ENCODE measurements at regions not wholly inside any gene's neighbourhood (a gene's known extent, or its start where the extent isn't known, plus 50 kb on each side); places are given as distances from the start of the nearest gene placed in this dataset.

DNA sequence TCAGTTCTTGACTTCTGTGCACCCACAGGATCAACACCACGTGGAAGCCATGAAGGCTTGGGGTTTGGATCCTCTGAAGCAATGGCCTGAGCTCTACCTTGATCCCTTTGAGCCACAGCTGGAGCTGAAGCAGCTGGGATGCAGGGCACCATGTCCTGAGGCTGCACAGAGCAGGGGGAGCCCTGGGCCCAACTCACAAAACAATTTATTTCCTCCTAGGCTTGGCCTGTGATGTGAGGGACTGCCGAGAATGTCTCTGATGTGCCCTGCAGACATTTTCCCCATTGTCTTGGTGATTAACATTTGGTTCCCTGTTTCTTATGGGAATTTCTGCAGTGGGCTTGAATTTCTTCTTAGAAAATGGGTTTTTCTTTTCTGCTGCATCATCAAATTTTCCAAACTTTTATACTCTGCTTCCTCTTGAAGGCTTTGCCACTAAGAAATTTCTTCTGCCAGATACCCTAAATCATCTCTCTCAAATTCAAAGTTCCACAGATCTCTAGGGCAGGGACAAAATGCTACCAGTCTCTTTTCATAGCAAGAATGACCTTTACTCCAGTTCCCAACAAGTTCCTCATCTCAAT, 288.2 kb downstream of the CCDC59 start (continued):
- TF ChIP-seq, protein P1, sequence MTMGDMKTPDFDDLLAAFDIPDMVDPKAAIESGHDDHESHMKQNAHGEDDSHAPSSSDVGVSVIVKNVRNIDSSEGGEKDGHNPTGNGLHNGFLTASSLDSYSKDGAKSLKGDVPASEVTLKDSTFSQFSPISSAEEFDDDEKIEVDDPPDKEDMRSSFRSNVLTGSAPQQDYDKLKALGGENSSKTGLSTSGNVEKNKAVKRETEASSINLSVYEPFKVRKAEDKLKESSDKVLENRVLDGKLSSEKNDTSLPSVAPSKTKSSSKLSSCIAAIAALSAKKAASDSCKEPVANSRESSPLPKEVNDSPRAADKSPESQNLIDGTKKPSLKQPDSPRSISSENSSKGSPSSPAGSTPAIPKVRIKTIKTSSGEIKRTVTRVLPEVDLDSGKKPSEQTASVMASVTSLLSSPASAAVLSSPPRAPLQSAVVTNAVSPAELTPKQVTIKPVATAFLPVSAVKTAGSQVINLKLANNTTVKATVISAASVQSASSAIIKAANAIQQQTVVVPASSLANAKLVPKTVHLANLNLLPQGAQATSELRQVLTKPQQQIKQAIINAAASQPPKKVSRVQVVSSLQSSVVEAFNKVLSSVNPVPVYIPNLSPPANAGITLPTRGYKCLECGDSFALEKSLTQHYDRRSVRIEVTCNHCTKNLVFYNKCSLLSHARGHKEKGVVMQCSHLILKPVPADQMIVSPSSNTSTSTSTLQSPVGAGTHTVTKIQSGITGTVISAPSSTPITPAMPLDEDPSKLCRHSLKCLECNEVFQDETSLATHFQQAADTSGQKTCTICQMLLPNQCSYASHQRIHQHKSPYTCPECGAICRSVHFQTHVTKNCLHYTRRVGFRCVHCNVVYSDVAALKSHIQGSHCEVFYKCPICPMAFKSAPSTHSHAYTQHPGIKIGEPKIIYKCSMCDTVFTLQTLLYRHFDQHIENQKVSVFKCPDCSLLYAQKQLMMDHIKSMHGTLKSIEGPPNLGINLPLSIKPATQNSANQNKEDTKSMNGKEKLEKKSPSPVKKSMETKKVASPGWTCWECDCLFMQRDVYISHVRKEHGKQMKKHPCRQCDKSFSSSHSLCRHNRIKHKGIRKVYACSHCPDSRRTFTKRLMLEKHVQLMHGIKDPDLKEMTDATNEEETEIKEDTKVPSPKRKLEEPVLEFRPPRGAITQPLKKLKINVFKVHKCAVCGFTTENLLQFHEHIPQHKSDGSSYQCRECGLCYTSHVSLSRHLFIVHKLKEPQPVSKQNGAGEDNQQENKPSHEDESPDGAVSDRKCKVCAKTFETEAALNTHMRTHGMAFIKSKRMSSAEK (CRISPR knock-in tag; IDR thresholded peaks at IDR 0.05; ENCODE audit: borderline replicate concordance): no peak
- TF ChIP-seq, protein P2, sequence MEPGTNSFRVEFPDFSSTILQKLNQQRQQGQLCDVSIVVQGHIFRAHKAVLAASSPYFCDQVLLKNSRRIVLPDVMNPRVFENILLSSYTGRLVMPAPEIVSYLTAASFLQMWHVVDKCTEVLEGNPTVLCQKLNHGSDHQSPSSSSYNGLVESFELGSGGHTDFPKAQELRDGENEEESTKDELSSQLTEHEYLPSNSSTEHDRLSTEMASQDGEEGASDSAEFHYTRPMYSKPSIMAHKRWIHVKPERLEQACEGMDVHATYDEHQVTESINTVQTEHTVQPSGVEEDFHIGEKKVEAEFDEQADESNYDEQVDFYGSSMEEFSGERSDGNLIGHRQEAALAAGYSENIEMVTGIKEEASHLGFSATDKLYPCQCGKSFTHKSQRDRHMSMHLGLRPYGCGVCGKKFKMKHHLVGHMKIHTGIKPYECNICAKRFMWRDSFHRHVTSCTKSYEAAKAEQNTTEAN (CRISPR knock-in tag; IDR thresholded peaks at IDR 0.05): no peak
- TF ChIP-seq ZNF317 (CRISPR knock-in tag; IDR thresholded peaks at IDR 0.05; ENCODE audit: borderline replicate concordance, low read depth): no peak

DNA sequence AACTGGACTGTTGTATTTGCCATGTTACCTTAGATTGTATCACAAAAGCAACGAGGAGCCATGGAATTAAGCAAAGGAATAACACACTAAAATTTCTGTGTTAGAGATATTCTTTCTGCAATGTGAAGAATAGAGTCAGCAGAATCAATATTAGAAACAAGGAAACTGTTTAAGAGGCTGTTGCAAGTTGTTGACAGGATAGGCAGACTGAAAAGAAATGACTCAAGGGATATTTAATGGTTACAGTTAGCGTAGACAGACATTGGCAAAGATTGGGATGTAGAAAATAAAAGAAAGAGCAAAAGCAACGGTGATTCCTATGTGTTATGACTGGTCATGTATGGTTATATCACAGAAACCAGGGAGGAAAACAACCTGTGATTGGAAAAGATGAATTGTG, 299.0 kb upstream of the PPFIA2 start:
- Mint-ChIP-seq H3K9me3 (no peaks in the 10 kb centered on the region), H3K27me3 (ENCODE audit: low read depth) (no peaks in the 10 kb centered on the region), H3K4me3 (no peak overlapping the region), H3K27ac (no peak overlapping the region), H3K4me1 (no peaks in the 10 kb centered on the region), H3K36me3 (no peaks in the 10 kb centered on the region)
- TF ChIP-seq ZNF671 (CRISPR knock-in tag; IDR thresholded peaks at IDR 0.05) (no peak), GABPB1 (CRISPR knock-in tag; IDR thresholded peaks at IDR 0.05) (no peak), CREM (CRISPR knock-in tag; IDR thresholded peaks at IDR 0.05) (no peak), ZNF317 (CRISPR knock-in tag; IDR thresholded peaks at IDR 0.05; ENCODE audit: borderline replicate concordance, low read depth) (no peak), ZBTB21 (CRISPR knock-in tag; IDR thresholded peaks at IDR 0.05; ENCODE audit: borderline replicate concordance) (no peak), HMGA2 (CRISPR knock-in tag; IDR thresholded peaks at IDR 0.05) (no peak), FOXP1 (CRISPR knock-in tag; IDR thresholded peaks at IDR 0.05; ENCODE audit: borderline replicate concordance) (no peak), OVOL2 (CRISPR knock-in tag; IDR thresholded peaks at IDR 0.05; ENCODE audit: borderline replicate concordance) (no peak)
- DNase-seq (ENCODE audit: low spot score) (no peak), ATAC-seq (no peak)
- ChIA-PET POLR2A (no interaction called here), CTCF (no interaction called here)

DNA sequence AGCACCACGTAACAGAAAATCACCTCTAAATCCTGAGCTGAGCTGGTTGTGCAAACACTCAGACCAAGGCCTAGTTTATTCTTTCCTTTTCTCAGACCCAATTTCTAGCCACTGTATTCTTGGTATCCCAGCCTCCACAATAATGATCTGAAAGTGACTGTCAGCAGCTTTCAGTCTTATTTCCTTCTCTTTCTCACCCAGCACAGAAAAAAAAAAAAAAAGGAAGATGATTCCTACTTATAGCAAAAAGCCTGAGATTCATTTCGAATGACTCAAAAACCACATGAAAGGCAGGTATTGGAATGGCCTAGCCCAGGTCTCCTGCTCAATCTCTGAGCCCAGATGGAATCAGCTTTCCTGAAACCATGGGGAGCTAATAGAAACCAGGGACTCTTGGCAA, 298.6 kb upstream of the PPFIA2 start:
- H3K4me1 Mint-ChIP-seq: no peaks in the 10 kb centered on the region
- no peaks in the 10 kb centered on the region for H3K27me3 Mint-ChIP-seq (ENCODE audit: low read depth)
- no peak for TF ChIP-seq ZNF317 (CRISPR knock-in tag; IDR thresholded peaks at IDR 0.05; ENCODE audit: borderline replicate concordance, low read depth)
- TF ChIP-seq CREB1 (CRISPR knock-in tag; IDR thresholded peaks at IDR 0.05): no peak
- no peak for TF ChIP-seq ELF4 (CRISPR knock-in tag; IDR thresholded peaks at IDR 0.05; ENCODE audit: low read depth)
- TF ChIP-seq HMGA2 (CRISPR knock-in tag; IDR thresholded peaks at IDR 0.05): no peak
- TF ChIP-seq, protein P3, sequence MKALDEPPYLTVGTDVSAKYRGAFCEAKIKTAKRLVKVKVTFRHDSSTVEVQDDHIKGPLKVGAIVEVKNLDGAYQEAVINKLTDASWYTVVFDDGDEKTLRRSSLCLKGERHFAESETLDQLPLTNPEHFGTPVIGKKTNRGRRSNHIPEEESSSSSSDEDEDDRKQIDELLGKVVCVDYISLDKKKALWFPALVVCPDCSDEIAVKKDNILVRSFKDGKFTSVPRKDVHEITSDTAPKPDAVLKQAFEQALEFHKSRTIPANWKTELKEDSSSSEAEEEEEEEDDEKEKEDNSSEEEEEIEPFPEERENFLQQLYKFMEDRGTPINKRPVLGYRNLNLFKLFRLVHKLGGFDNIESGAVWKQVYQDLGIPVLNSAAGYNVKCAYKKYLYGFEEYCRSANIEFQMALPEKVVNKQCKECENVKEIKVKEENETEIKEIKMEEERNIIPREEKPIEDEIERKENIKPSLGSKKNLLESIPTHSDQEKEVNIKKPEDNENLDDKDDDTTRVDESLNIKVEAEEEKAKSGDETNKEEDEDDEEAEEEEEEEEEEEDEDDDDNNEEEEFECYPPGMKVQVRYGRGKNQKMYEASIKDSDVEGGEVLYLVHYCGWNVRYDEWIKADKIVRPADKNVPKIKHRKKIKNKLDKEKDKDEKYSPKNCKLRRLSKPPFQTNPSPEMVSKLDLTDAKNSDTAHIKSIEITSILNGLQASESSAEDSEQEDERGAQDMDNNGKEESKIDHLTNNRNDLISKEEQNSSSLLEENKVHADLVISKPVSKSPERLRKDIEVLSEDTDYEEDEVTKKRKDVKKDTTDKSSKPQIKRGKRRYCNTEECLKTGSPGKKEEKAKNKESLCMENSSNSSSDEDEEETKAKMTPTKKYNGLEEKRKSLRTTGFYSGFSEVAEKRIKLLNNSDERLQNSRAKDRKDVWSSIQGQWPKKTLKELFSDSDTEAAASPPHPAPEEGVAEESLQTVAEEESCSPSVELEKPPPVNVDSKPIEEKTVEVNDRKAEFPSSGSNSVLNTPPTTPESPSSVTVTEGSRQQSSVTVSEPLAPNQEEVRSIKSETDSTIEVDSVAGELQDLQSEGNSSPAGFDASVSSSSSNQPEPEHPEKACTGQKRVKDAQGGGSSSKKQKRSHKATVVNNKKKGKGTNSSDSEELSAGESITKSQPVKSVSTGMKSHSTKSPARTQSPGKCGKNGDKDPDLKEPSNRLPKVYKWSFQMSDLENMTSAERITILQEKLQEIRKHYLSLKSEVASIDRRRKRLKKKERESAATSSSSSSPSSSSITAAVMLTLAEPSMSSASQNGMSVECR (CRISPR knock-in tag; IDR thresholded peaks at IDR 0.05; ENCODE audit: borderline replicate concordance): no peak
- TF ChIP-seq ZNF219 (CRISPR knock-in tag; IDR thresholded peaks at IDR 0.05; ENCODE audit: borderline replicate concordance): no peak
- TF ChIP-seq, protein P4, sequence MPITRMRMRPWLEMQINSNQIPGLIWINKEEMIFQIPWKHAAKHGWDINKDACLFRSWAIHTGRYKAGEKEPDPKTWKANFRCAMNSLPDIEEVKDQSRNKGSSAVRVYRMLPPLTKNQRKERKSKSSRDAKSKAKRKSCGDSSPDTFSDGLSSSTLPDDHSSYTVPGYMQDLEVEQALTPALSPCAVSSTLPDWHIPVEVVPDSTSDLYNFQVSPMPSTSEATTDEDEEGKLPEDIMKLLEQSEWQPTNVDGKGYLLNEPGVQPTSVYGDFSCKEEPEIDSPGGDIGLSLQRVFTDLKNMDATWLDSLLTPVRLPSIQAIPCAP (CRISPR knock-in tag; IDR thresholded peaks at IDR 0.05): no peak
- TF ChIP-seq NFE2L1 (CRISPR knock-in tag; IDR thresholded peaks at IDR 0.05): no peak
- no peak for TF ChIP-seq RELA (CRISPR knock-in tag; IDR thresholded peaks at IDR 0.05; ENCODE audit: borderline replicate concordance)
- H3K9me3 Mint-ChIP-seq: no peaks in the 10 kb centered on the region
- CTCF ChIA-PET: no interaction called here
- no peak overlapping the region for H3K4me3 Mint-ChIP-seq
- no peak overlapping the region for H3K27ac Mint-ChIP-seq
- DNase-seq (ENCODE audit: low spot score): no peak
- ATAC-seq: no peak
- POLR2A ChIA-PET: interaction anchor here (0.6 kb wide), 1 partner anchor 17 kb away, joined by 3 read pairs; no protein-coding TSS in a partner anchor
- no peaks in the 10 kb centered on the region for H3K36me3 Mint-ChIP-seq
